Transverse colon (tissue), 4 donors: ENCODE measurements at regions not wholly inside any gene's neighbourhood (a gene's known extent, or its start where the extent isn't known, plus 50 kb on each side); places are given as distances from the start of the nearest gene placed in this dataset.
"Not testable (repeated sequence)": the region's sequence is repeated elsewhere in the genome, so short reads cannot be mapped to it uniquely, and the experiment has no call there.

Experiments
- DNase-seq: peaks from one replicate; pipeline ENCODE4 v3.0.0-alpha.2; 2019
- H3K27ac ChIP-seq, 4 donors: fragments of 200-600 bp; sonication (generic); 2 replicates each; pipeline ENCODE4 v1.5.1; 2016 to 2018; ENCODE audit warnings: inconsistent platforms in 4 of 4
- H3K27me3 ChIP-seq: fragments of 200-600 bp; sonication (generic); 2 replicates; pipeline ENCODE4 v1.5.1; 2017; ENCODE audit warnings: inconsistent platforms
- H3K36me3 ChIP-seq, 4 donors: fragments of 200-600 bp; sonication (generic); 2 replicates each; pipeline ENCODE4 v1.5.1; 2017 to 2019; ENCODE audit warnings: inconsistent platforms in 4 of 4
- H3K4me1 ChIP-seq, 4 donors: fragments of 200-600 bp; sonication (generic); 2 replicates each; pipeline ENCODE4 v1.5.1; 2017 to 2020; ENCODE audit warnings: inconsistent platforms in 4 of 4
- H3K4me3 ChIP-seq, 4 donors: fragments of 200-600 bp; sonication (generic); 1 replicate in 1 of 4; 2 replicates in 3 of 4; pipeline versions ENCODE4 v1.5.1 to v1.6.1; 2017 to 2019; ENCODE audit warnings: inconsistent platforms in 4 of 4
- H3K9me3 ChIP-seq, 2 donors: fragments of 200-600 bp; sonication (generic); 2 replicates each; pipeline ENCODE4 v1.5.1; 2017 to 2019; ENCODE audit warnings: inconsistent platforms in 2 of 2
- CTCF ChIP-seq, 5 experiments: fragments of 200-600 bp in 3 of 5; fragments of 450-650 bp in 2 of 5; sonication (generic) in 3 of 5; IDR thresholded peaks; 1 replicate in 2 of 5; 2 replicates in 3 of 5; pipeline ENCODE4 v1.5.1; 2016 to 2017; ENCODE audit warnings: antibody characterized with exemption in 5 of 5, inconsistent platforms in 3 of 5, mild to moderate bottlenecking in 2 of 5, moderate library complexity in 1 of 5
- EP300 ChIP-seq: sonication (generic); formaldehyde crosslinking; IDR thresholded peaks from one replicate; pipeline ENCODE4 v1.6.1; 2017; ENCODE audit warnings: antibody characterized with exemption, low read depth
- POLR2A ChIP-seq: fragments of 450-650 bp; IDR thresholded peaks from one replicate; pipeline ENCODE4 v1.6.1; 2016; ENCODE audit warnings: antibody characterized with exemption, mild to moderate bottlenecking, moderate library complexity
- POLR2AphosphoS5 ChIP-seq, 3 donors: sonication (generic); formaldehyde crosslinking; IDR thresholded peaks; one replicate each; pipeline ENCODE4 v1.6.1; 2016; ENCODE audit warnings: antibody characterized with exemption in 3 of 3
- WGBS, 2 donors: methylation state at CpG; one replicate each; pipeline ENCODE4 v1.1.5; 2018; ENCODE audit warnings: low coverage in 1 of 2; 5-methylcytosine and 5-hydroxymethylcytosine counted together
- in situ Hi-C, 4 donors: fragments of 200-750 bp; cut with MboI; loops; one replicate each; pipeline versions ENCODE4 v1.15.0 to v1.15.1; 2017; ENCODE audit warnings: low sequenced_read_pairs in 3 of 4, low pct_ligation_motif_present in 1 of 4, low pct_unique_long_range_greater_than_20kb in 1 of 4
- intact Hi-C: fragments of 100-400 bp; cut with DNase I; formaldehyde crosslinking; loops from one replicate; pipeline ENCODE4 v1.15.1; 2023; ENCODE audit warnings: low total_unique reads

GRCh38 chrX:65879977-65880799, 159.7 kb downstream of the VSIG4 start:
- Histone ChIP-seq H3K4me3 (no peak overlapping the region), H3K4me1 (no peaks in the 10 kb centered on the region), H3K27me3 (no peaks in the 10 kb centered on the region), H3K27ac (no peak overlapping the region), H3K9me3 (no peaks in the 10 kb centered on the region), H3K36me3 (no peaks in the 10 kb centered on the region)
- DNase-seq = no peak
- TF ChIP-seq EP300 (no peak), CTCF (IDR thresholded peaks at IDR 0.05) (no peak), POLR2AphosphoS5 (IDR thresholded peaks at IDR 0.05) (no peak), POLR2A (no peak)
- intact Hi-C loops = no loop called here
- 52 to 67% methylated on average over 1 of the region's 1 CpG for WGBS, 2 donors
- in situ Hi-C loops = no loop called here

DNA sequence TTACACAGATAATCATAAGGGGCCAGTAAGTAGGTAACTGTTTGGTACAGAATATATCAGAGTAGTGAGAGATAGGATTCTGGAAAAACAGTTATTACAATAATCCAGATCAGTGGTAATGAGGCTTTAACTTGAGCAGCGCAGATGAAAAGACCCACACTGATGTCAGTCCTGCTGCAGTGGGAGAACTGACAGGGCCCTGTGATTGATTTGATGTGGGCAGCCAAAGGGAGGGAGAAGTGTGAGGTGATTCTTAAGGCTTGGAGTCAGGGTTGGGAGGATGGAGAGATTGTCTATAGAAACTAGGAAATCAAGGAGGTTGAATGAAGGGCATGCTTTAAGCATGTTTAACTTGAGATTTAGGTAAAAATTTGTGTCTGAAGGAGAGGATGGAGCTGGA, 161.4 kb downstream of the VSIG4 start:
- in situ Hi-C loops = no loop called here
- WGBS, 2 donors = 78% methylated on average over 1 of the region's 1 CpG; no CpG with 5 or more reads in 1 of the 2 donors
- H3K36me3 ChIP-seq = no peaks in the 10 kb centered on the region

DNA sequence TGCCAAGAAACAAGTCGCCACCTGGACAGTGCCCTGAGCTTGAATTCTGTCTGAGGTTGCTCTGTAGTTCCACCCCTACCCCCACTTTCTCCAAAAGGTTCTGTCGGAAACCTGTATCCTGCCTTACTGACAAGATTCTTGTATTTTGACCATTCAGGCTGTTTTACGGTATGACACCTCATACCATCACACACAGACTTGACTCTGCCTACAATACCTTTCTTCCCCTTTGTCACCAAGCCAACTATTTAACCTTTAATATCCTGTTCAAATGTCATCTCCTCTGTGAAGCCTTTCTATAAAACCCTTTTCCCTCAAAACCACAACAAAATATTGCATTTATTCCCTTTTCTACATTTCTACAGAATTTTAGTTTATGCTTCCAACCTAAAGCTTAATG, 161.9 kb downstream of the VSIG4 start:
- no peak for TF ChIP-seq POLR2A
- no peak for TF ChIP-seq POLR2AphosphoS5 (IDR thresholded peaks at IDR 0.05)
- no peak for TF ChIP-seq CTCF (IDR thresholded peaks at IDR 0.05)
- no peak for TF ChIP-seq EP300
- Histone ChIP-seq H3K9me3 (no peaks in the 10 kb centered on the region), H3K4me3 (no peak overlapping the region), H3K36me3 (no peaks in the 10 kb centered on the region), H3K4me1 (no peaks in the 10 kb centered on the region), H3K27ac (no peak overlapping the region), H3K27me3 (no peaks in the 10 kb centered on the region)
- intact Hi-C loops (no loop called here), in situ Hi-C loops (no loop called here)
- 40 to 67% methylated on average over 1 to 3 of the region's 3 CpGs for WGBS, 2 donors
- no peak for DNase-seq

More for the DNA sequence above, 161.4 kb downstream of the VSIG4 start:
- TF ChIP-seq EP300 = no peak
- TF ChIP-seq POLR2AphosphoS5 (IDR thresholded peaks at IDR 0.05) = no peak
- no peak for TF ChIP-seq CTCF (IDR thresholded peaks at IDR 0.05)
- TF ChIP-seq POLR2A = no peak
- Histone ChIP-seq H3K4me3 (no peak overlapping the region), H3K4me1 (no peaks in the 10 kb centered on the region), H3K27ac (no peak overlapping the region), H3K27me3 (no peaks in the 10 kb centered on the region), H3K9me3 (no peaks in the 10 kb centered on the region)
- DNase-seq = no peak
- intact Hi-C loops = no loop called here

DNA sequence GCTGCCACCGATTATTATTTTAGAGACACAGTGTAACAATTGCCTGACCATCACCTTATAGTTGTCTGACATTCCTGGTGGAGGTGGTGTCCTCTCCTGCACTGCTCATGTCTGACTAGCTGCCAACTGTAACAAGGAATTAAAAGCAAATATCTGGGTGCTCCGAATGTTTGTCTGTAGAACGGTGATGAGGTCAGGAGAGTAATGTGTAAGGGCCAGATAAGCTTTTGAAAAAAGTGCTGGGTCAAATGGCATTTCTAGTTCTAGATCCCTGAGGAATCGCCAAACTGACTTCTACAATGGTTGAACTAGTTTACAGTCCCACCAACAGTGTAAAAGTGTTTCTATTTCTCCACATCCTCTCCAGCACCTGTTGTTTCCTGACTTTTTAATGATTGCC, 164.3 kb downstream of the VSIG4 start:
- H3K9me3 ChIP-seq, H3K4me3 ChIP-seq, DNase-seq, H3K27ac ChIP-seq, in situ Hi-C loops, H3K36me3 ChIP-seq, H3K4me1 ChIP-seq, H3K27me3 ChIP-seq, intact Hi-C loops: not testable (repeated sequence)
- 86% methylated on average over 4 of the region's 4 CpGs; no CpG with 5 or more reads in 1 of the 2 donors for WGBS, 2 donors

DNA sequence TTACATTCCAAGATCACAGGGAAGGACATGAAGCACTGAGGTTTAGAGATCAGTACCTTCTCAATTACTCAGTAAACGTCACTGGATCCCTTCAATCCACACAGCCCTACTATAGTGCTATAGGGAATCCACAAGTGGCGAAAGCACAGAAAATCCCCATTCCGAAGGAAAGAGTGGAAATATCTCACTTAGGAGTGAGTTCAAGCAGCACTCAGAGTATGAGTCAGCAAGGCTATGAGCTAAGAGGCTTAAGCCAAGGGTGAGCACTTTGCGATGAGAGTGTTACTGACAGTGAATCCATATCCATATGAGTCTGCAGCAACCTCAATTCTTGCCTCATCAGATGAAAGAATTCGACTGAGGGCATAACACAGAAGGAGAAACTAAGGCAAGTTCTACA, 165.1 kb downstream of the VSIG4 start:
- Histone ChIP-seq H3K4me1 (no peaks in the 10 kb centered on the region), H3K36me3 (no peaks in the 10 kb centered on the region), H3K27me3 (no peaks in the 10 kb centered on the region), H3K4me3 (no peak overlapping the region), H3K9me3 (no peaks in the 10 kb centered on the region), H3K27ac (no peak overlapping the region)
- no peak for DNase-seq
- TF ChIP-seq POLR2A (no peak), POLR2AphosphoS5 (IDR thresholded peaks at IDR 0.05) (no peak), CTCF (IDR thresholded peaks at IDR 0.05) (no peak), EP300 (no peak)
- 62 to 68% methylated on average over 3 to 5 of the region's 5 CpGs for WGBS, 2 donors
- intact Hi-C loops (no loop called here), in situ Hi-C loops (no loop called here)
